ENCODE measurements at regions not wholly inside any gene's neighbourhood (a gene's known extent, or its start where the extent isn't known, plus 50 kb on each side); places are given as distances from the start of the nearest gene placed in this dataset.

DNA sequence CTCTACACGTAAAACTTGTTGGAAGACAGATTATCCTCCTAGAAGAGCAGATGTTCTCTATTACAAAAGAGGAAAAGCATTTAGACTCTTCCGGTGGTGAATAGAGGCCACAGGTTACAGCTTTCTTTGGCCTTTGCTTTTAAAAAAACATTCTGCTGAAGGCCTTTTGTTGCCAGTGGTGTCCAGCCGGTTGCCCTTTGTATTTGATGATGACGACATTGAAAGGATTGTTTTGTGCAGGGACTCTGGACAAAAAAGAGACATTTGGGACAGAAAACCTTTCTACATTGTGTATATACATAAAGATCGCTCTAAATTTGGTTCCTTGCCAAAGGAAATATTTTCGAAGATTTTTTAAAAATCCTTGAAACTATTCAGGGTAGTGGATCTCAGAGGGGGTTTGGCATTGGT, 180.3 kb downstream of the C9orf152 start (continued):
- TF ChIP-seq ATF7 (IDR thresholded peaks at IDR 0.05), result peak; percentile 91
- no peak; the same call in 1 of the 2 replicates for TF ChIP-seq ATF7 (CRISPR knock-in tag; IDR thresholded peaks at IDR 0.05)
- TF ChIP-seq ADNP (CRISPR knock-in tag; IDR thresholded peaks at IDR 0.05), result no peak
- TF ChIP-seq TCF7 (IDR thresholded peaks at IDR 0.05; ENCODE audit: low read depth), result peak; percentile 49; the same call in 1 of the 2 replicates
- TF ChIP-seq NCOR1 (IDR thresholded peaks at IDR 0.05; ENCODE audit: borderline replicate concordance, low read length), result peak; percentile 28; the same call in 1 of the 2 replicates
- TF ChIP-seq RARA (CRISPR knock-in tag; IDR thresholded peaks at IDR 0.05), result peak; percentile 67
- peak; percentile 30; the same call in 1 of the 2 replicates for TF ChIP-seq EHMT2 (IDR thresholded peaks at IDR 0.05; ENCODE audit: borderline replicate concordance, low read depth, low read length)
- TF ChIP-seq GABPA (IDR thresholded peaks at IDR 0.05; ENCODE audit: low read depth, low read length), result no peak
- peak; percentile 74 for TF ChIP-seq GABPA (CRISPR knock-in tag; IDR thresholded peaks at IDR 0.05; ENCODE audit: low read depth)
- TF ChIP-seq, protein P1, sequence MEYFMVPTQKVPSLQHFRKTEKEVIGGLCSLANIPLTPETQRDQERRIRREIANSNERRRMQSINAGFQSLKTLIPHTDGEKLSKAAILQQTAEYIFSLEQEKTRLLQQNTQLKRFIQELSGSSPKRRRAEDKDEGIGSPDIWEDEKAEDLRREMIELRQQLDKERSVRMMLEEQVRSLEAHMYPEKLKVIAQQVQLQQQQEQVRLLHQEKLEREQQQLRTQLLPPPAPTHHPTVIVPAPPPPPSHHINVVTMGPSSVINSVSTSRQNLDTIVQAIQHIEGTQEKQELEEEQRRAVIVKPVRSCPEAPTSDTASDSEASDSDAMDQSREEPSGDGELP (IDR thresholded peaks at IDR 0.05; ENCODE audit: borderline replicate concordance, low read depth), result peak; percentile 45; the same call in 1 of the 2 replicates
- peak; percentile 40; the same call in 1 of the 2 replicates for TF ChIP-seq ELF3 (CRISPR knock-in tag; IDR thresholded peaks at IDR 0.05)
- TF ChIP-seq, protein P2, sequence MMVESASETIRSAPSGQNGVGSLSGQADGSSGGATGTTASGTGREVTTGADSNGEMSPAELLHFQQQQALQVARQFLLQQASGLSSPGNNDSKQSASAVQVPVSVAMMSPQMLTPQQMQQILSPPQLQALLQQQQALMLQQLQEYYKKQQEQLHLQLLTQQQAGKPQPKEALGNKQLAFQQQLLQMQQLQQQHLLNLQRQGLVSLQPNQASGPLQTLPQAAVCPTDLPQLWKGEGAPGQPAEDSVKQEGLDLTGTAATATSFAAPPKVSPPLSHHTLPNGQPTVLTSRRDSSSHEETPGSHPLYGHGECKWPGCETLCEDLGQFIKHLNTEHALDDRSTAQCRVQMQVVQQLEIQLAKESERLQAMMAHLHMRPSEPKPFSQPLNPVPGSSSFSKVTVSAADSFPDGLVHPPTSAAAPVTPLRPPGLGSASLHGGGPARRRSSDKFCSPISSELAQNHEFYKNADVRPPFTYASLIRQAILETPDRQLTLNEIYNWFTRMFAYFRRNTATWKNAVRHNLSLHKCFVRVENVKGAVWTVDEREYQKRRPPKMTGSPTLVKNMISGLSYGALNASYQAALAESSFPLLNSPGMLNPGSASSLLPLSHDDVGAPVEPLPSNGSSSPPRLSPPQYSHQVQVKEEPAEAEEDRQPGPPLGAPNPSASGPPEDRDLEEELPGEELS (CRISPR knock-in tag; IDR thresholded peaks at IDR 0.05), result peak; percentile 30; the same call in 1 of the 2 replicates
- no peak for TF ChIP-seq ZNF83 (CRISPR knock-in tag; IDR thresholded peaks at IDR 0.05; ENCODE audit: borderline replicate concordance)
- TF ChIP-seq SOX6 (IDR thresholded peaks at IDR 0.05), result no peak
- peak; percentile 91 for TF ChIP-seq SOX6 (CRISPR knock-in tag; IDR thresholded peaks at IDR 0.05)
- no peak for TF ChIP-seq FOXP1 (IDR thresholded peaks at IDR 0.05)
- peak; percentile 49; the same call in 1 of the 2 replicates for TF ChIP-seq FOXP1 (CRISPR knock-in tag; IDR thresholded peaks at IDR 0.05)
- TF ChIP-seq ZNF749 (CRISPR knock-in tag; IDR thresholded peaks at IDR 0.05; ENCODE audit: borderline replicate concordance), result no peak
- no peak for TF ChIP-seq ZFP37 (CRISPR knock-in tag; IDR thresholded peaks at IDR 0.05; ENCODE audit: borderline replicate concordance)
- peak; percentile 30; the same call in 1 of the 2 replicates for TF ChIP-seq KDM6A (CRISPR knock-in tag; IDR thresholded peaks at IDR 0.05; ENCODE audit: low read depth)
- TF ChIP-seq ZNF782 (CRISPR knock-in tag; IDR thresholded peaks at IDR 0.05; ENCODE audit: borderline replicate concordance), result no peak
- TF ChIP-seq FOXA3 (CRISPR knock-in tag; IDR thresholded peaks at IDR 0.05), result peak; percentile 20; the same call in 1 of the 2 replicates
- no peak for TF ChIP-seq CCAR2 (optimal IDR thresholded peaks at IDR 0.05; ENCODE audit: low read depth, low read length)
- TF ChIP-seq, protein P3, sequence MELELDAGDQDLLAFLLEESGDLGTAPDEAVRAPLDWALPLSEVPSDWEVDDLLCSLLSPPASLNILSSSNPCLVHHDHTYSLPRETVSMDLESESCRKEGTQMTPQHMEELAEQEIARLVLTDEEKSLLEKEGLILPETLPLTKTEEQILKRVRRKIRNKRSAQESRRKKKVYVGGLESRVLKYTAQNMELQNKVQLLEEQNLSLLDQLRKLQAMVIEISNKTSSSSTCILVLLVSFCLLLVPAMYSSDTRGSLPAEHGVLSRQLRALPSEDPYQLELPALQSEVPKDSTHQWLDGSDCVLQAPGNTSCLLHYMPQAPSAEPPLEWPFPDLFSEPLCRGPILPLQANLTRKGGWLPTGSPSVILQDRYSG (CRISPR knock-in tag; IDR thresholded peaks at IDR 0.05), result no peak
- TF ChIP-seq, protein P4, sequence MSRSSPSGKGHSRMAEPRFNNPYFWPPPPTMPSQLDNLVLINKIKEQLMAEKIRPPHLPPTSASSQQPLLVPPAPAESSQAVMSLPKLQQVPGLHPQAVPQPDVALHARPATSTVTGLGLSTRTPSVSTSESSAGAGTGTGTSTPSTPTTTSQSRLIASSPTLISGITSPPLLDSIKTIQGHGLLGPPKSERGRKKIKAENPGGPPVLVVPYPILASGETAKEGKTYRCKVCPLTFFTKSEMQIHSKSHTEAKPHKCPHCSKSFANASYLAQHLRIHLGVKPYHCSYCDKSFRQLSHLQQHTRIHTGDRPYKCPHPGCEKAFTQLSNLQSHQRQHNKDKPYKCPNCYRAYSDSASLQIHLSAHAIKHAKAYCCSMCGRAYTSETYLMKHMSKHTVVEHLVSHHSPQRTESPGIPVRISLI (CRISPR knock-in tag; IDR thresholded peaks at IDR 0.05; ENCODE audit: borderline replicate concordance), result peak; percentile 78; the same call in 1 of the 2 replicates
- no peak for TF ChIP-seq LCORL (IDR thresholded peaks at IDR 0.05)
- TF ChIP-seq LCORL (CRISPR knock-in tag; IDR thresholded peaks at IDR 0.05), result 0 out of 2 replicates have a peak, but pooled peaks have one; percentile 22
- TF ChIP-seq RBFOX2 (IDR thresholded peaks at IDR 0.05; ENCODE audit: low read depth, low read length), result no peak
- peak; percentile 95 for TF ChIP-seq PPARG (CRISPR knock-in tag; conservative IDR thresholded peaks at IDR 0.05)
- no peak for TF ChIP-seq MIER2 (CRISPR knock-in tag; IDR thresholded peaks at IDR 0.05)
- TF ChIP-seq RXRB (CRISPR knock-in tag; IDR thresholded peaks at IDR 0.05; ENCODE audit: borderline replicate concordance), result peak; percentile 86
